ENCODE measurements at regions not wholly inside any gene's neighbourhood (a gene's known extent, or its start where the extent isn't known, plus 50 kb on each side); places are given as distances from the start of the nearest gene placed in this dataset.

GRCh38 chr5:158064334-158065123, 205.6 kb upstream of the CLINT1 start:
- Mint-ChIP-seq H3K27me3 (ENCODE audit: low read depth) (no peaks in the 10 kb centered on the region), H3K9me3 (ENCODE audit: low read depth) (no peaks in the 10 kb centered on the region), H3K27ac (ENCODE audit: unreplicated experiment) (no peak overlapping the region), H3K4me1 (ENCODE audit: low read depth) (peaks cover 11% of the 10 kb centered on the region), H3K4me3 (ENCODE audit: unreplicated experiment) (no peak overlapping the region), H3K36me3 (ENCODE audit: low read depth) (no peaks in the 10 kb centered on the region)
- TF ChIP-seq CTCF (IDR thresholded peaks at IDR 0.05), result no peak
- DNase-seq (ENCODE audit: low spot score), result no peak

GRCh38 chr5:158063052-158063451, 204.1 kb upstream of the CLINT1 start:
- no peak for DNase-seq (ENCODE audit: low spot score)
- peaks cover 4% of the 10 kb centered on the region for H3K4me1 Mint-ChIP-seq (ENCODE audit: low read depth)
- H3K9me3 Mint-ChIP-seq (ENCODE audit: low read depth), result no peaks in the 10 kb centered on the region
- H3K4me3 Mint-ChIP-seq (ENCODE audit: unreplicated experiment), result no peak overlapping the region
- TF ChIP-seq CTCF (IDR thresholded peaks at IDR 0.05), result no peak
- no peaks in the 10 kb centered on the region for H3K27me3 Mint-ChIP-seq (ENCODE audit: low read depth)
- H3K36me3 Mint-ChIP-seq (ENCODE audit: low read depth), result no peaks in the 10 kb centered on the region
- no peak overlapping the region for H3K27ac Mint-ChIP-seq (ENCODE audit: unreplicated experiment)

GRCh38 chr5:158061451-158061850, 202.5 kb upstream of the CLINT1 start:
- TF ChIP-seq CTCF (IDR thresholded peaks at IDR 0.05), result no peak
- no peaks in the 10 kb centered on the region for H3K36me3 Mint-ChIP-seq (ENCODE audit: low read depth)
- no peaks in the 10 kb centered on the region for H3K27me3 Mint-ChIP-seq (ENCODE audit: low read depth)
- no peak overlapping the region for H3K27ac Mint-ChIP-seq (ENCODE audit: unreplicated experiment)
- peaks cover 11% of the 10 kb centered on the region for H3K4me1 Mint-ChIP-seq (ENCODE audit: low read depth)
- no peak for DNase-seq (ENCODE audit: low spot score)
- H3K4me3 Mint-ChIP-seq (ENCODE audit: unreplicated experiment), result no peak overlapping the region
- H3K9me3 Mint-ChIP-seq (ENCODE audit: low read depth), result no peaks in the 10 kb centered on the region

GRCh38 chr5:158060212-158060611, 201.3 kb upstream of the CLINT1 start:
- no peaks in the 10 kb centered on the region for H3K9me3 Mint-ChIP-seq (ENCODE audit: low read depth)

More at GRCh38 chr5:158060212-158060611, 201.3 kb upstream of the CLINT1 start:
- Mint-ChIP-seq H3K36me3 (ENCODE audit: low read depth) (no peaks in the 10 kb centered on the region), H3K27ac (ENCODE audit: unreplicated experiment) (no peak overlapping the region), H3K27me3 (ENCODE audit: low read depth) (no peaks in the 10 kb centered on the region), H3K4me3 (ENCODE audit: unreplicated experiment) (no peak overlapping the region), H3K4me1 (ENCODE audit: low read depth) (peaks cover 15% of the 10 kb centered on the region)
- DNase-seq (ENCODE audit: low spot score), result no peak
- TF ChIP-seq CTCF (IDR thresholded peaks at IDR 0.05), result no peak
